ENCODE measurements at regions not wholly inside any gene's neighbourhood (a gene's known extent, or its start where the extent isn't known, plus 50 kb on each side); places are given as distances from the start of the nearest gene placed in this dataset.

GRCh38 chr7:46448478-46448877 lies 527.4 kb upstream of the IGFBP3 start:
- no peak for DNase-seq (ENCODE audit: low read depth)
- H3K4me3 ChIP-seq (ENCODE audit: low read depth, low read length) = no peak overlapping the region
- no peak for TF ChIP-seq CTCF (IDR thresholded peaks at IDR 0.05; ENCODE audit: control insufficient read depth, extremely low read depth, insufficient read depth)

- no peak overlapping the region for H3K4me3 ChIP-seq (ENCODE audit: low read depth, low read length)
- DNase-seq (ENCODE audit: low read depth) = no peak
- no peak for TF ChIP-seq CTCF (IDR thresholded peaks at IDR 0.05; ENCODE audit: control insufficient read depth, extremely low read depth, insufficient read depth)
These were observed 525.1 kb upstream of the IGFBP3 start for GRCh38 chr7:46446151-46446550.

- no peak for DNase-seq (ENCODE audit: low read depth)
- TF ChIP-seq CTCF (IDR thresholded peaks at IDR 0.05; ENCODE audit: control insufficient read depth, extremely low read depth, insufficient read depth) = no peak
- no peak overlapping the region for H3K4me3 ChIP-seq (ENCODE audit: low read depth, low read length)
These were observed 523.2 kb upstream of the IGFBP3 start for GRCh38 chr7:46444256-46444655.

- TF ChIP-seq CTCF (IDR thresholded peaks at IDR 0.05; ENCODE audit: control insufficient read depth, extremely low read depth, insufficient read depth) = no peak
- no peak for DNase-seq (ENCODE audit: low read depth)
- H3K4me3 ChIP-seq (ENCODE audit: low read depth, low read length) = no peak overlapping the region
These were observed 519.1 kb upstream of the IGFBP3 start for GRCh38 chr7:46440186-46440585.

- DNase-seq (ENCODE audit: low read depth) = no peak
- H3K4me3 ChIP-seq (ENCODE audit: low read depth, low read length) = no peak overlapping the region
- no peak for TF ChIP-seq CTCF (IDR thresholded peaks at IDR 0.05; ENCODE audit: control insufficient read depth, extremely low read depth, insufficient read depth)
These were observed 511.6 kb upstream of the IGFBP3 start for GRCh38 chr7:46432708-46433107.

- H3K4me3 ChIP-seq (ENCODE audit: low read depth, low read length) = no peak overlapping the region
- TF ChIP-seq CTCF (IDR thresholded peaks at IDR 0.05; ENCODE audit: control insufficient read depth, extremely low read depth, insufficient read depth) = no peak
- no peak for DNase-seq (ENCODE audit: low read depth)
These were observed 507.2 kb upstream of the IGFBP3 start for GRCh38 chr7:46428295-46428694.

- no peak overlapping the region for H3K4me3 ChIP-seq (ENCODE audit: low read depth, low read length)
- no peak for TF ChIP-seq CTCF (IDR thresholded peaks at IDR 0.05; ENCODE audit: control insufficient read depth, extremely low read depth, insufficient read depth)
- no peak for DNase-seq (ENCODE audit: low read depth)
These were observed 503.9 kb upstream of the IGFBP3 start for GRCh38 chr7:46424934-46425333.
